ENCODE measurements at regions not wholly inside any gene's neighbourhood (a gene's known extent, or its start where the extent isn't known, plus 50 kb on each side); places are given as distances from the start of the nearest gene placed in this dataset.
A peak's percentile ranks its signal among the peaks of the same experiment; 100 is the strongest.

GRCh38 chr12:19066475-19067001 lies 63.0 kb upstream of the PLEKHA5 start:
- H3K27me3 ChIP-seq (replicated peaks; ENCODE audit: insufficient read depth) = no peaks in the 10 kb centered on the region

DNA sequence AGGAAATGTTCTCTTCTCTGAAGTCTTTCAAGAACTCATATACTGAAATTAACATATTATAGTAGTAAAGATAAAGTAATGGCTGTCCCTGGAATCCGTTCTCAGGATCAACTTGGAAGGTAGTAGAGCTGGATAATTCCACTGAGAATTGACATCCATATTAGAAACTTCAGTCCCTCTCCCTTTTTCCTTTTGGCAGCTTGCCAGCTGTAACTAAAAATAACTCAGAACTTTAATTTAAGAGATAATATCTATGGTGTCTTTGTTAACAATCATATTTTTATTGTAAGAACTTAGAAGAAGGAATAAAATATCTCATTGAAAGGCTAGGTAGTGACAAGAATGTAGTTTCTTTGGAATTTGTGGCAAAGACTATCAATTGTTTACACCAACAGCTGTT lies 61.4 kb upstream of the PLEKHA5 start:
- H3K4me2 ChIP-seq (ENCODE audit: unreplicated experiment) = no peak overlapping the region
- no peak overlapping the region for H3K9ac ChIP-seq
- DNase-seq = no peak
- H3K9me2 ChIP-seq (ENCODE audit: insufficient read depth) = no peaks in the 10 kb centered on the region; the same call in none of the 2 replicates
- H3K27me3 ChIP-seq (replicated peaks; ENCODE audit: insufficient read depth) = no peaks in the 10 kb centered on the region
- no peak overlapping the region for H3K27ac ChIP-seq
- H2AFZ ChIP-seq = no peak overlapping the region
- no peaks in the 10 kb centered on the region for H3K9me3 ChIP-seq (ENCODE audit: low read depth)
- no peak for TF ChIP-seq EZH2phosphoT487 (IDR thresholded peaks at IDR 0.05; ENCODE audit: insufficient read depth, low read depth)
- TF ChIP-seq EZH2 (IDR thresholded peaks at IDR 0.05; ENCODE audit: insufficient read depth, poor library complexity, severe bottlenecking) = no peak
- no peaks in the 10 kb centered on the region for H3F3A ChIP-seq (ENCODE audit: insufficient read depth)
- no peaks in the 10 kb centered on the region for H3K36me3 ChIP-seq (ENCODE audit: low read depth)
- no peak overlapping the region for H3K4me3 ChIP-seq
- WGBS, 2 experiments (ENCODE audit: low coverage in 1 of 2, low lambda C conversion rate in 2 of 2, missing lambda C conversion rate in 2 of 2) = 37 to 42% methylated on average over 1 of the region's 1 CpG
- in situ Hi-C loops (cut with MboI) = no loop called here
- no peaks in the 10 kb centered on the region for H3K79me2 ChIP-seq (ENCODE audit: insufficient read depth)
- H4K20me1 ChIP-seq (ENCODE audit: insufficient read depth) = no peaks in the 10 kb centered on the region
- H3K4me1 ChIP-seq (ENCODE audit: insufficient read depth) = no peaks in the 10 kb centered on the region

More at GRCh38 chr12:19066475-19067001, 63.0 kb upstream of the PLEKHA5 start:
- Histone ChIP-seq H3K9me3 (ENCODE audit: low read depth) (no peaks in the 10 kb centered on the region), H3K4me2 (ENCODE audit: unreplicated experiment) (no peak overlapping the region), H3K36me3 (ENCODE audit: low read depth) (no peaks in the 10 kb centered on the region), H2AFZ (no peak overlapping the region), H3K4me3 (no peak overlapping the region), H4K20me1 (ENCODE audit: insufficient read depth) (no peaks in the 10 kb centered on the region), H3F3A (ENCODE audit: insufficient read depth) (no peaks in the 10 kb centered on the region), H3K4me1 (ENCODE audit: insufficient read depth) (no peaks in the 10 kb centered on the region), H3K79me2 (ENCODE audit: insufficient read depth) (no peaks in the 10 kb centered on the region), H3K9me2 (ENCODE audit: insufficient read depth) (no peaks in the 10 kb centered on the region; the same call in none of the 2 replicates), H3K27ac (no peak overlapping the region), H3K9ac (no peak overlapping the region)
- in situ Hi-C loops (cut with MboI) = no loop called here
- WGBS, 2 experiments (ENCODE audit: low coverage in 1 of 2, low lambda C conversion rate in 2 of 2, missing lambda C conversion rate in 2 of 2) = 40 to 57% methylated on average over 3 of the region's 3 CpGs
- no peak for DNase-seq
- TF ChIP-seq EZH2 (IDR thresholded peaks at IDR 0.05; ENCODE audit: insufficient read depth, poor library complexity, severe bottlenecking) (no peak), EZH2phosphoT487 (IDR thresholded peaks at IDR 0.05; ENCODE audit: insufficient read depth, low read depth) (no peak)

DNA sequence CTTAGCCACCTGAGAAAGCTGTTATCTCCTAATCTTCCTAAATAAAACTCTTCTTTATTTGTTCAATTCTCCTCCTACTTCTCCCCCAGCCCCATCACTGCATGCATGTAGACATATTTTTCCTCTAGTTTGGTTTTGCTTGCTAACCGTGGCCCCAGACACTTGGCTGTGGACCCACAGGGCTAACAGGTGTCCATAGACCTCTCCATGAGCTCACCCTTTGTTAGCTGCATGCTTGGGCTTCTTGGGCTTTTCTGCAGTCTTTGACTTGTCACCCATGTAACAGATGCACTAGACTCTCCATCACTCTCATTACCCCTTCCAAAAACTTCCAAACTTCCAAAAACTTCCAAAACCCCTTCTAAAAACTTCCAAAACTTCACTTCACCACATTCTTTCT lies 59.2 kb upstream of the PLEKHA5 start:
- H3K4me3 ChIP-seq = no peak overlapping the region
- in situ Hi-C loops (cut with MboI) = no loop called here
- no peaks in the 10 kb centered on the region; the same call in none of the 2 replicates for H3K9me2 ChIP-seq (ENCODE audit: insufficient read depth)
- no peaks in the 10 kb centered on the region for H3F3A ChIP-seq (ENCODE audit: insufficient read depth)
- no peak for TF ChIP-seq EZH2 (IDR thresholded peaks at IDR 0.05; ENCODE audit: insufficient read depth, poor library complexity, severe bottlenecking)
- no peak for TF ChIP-seq EZH2phosphoT487 (IDR thresholded peaks at IDR 0.05; ENCODE audit: insufficient read depth, low read depth)
- 63 to 70% methylated on average over 1 of the region's 1 CpG for WGBS, 2 experiments (ENCODE audit: low coverage in 1 of 2, low lambda C conversion rate in 2 of 2, missing lambda C conversion rate in 2 of 2)
- H2AFZ ChIP-seq = no peak overlapping the region
- no peaks in the 10 kb centered on the region for H3K4me1 ChIP-seq (ENCODE audit: insufficient read depth)
- no peak for DNase-seq
- no peaks in the 10 kb centered on the region for H3K27me3 ChIP-seq (replicated peaks; ENCODE audit: insufficient read depth)
- H3K36me3 ChIP-seq (ENCODE audit: low read depth) = no peaks in the 10 kb centered on the region
- H3K9ac ChIP-seq = no peak overlapping the region
- H3K9me3 ChIP-seq (ENCODE audit: low read depth) = no peaks in the 10 kb centered on the region
- no peak overlapping the region for H3K27ac ChIP-seq
- H3K79me2 ChIP-seq (ENCODE audit: insufficient read depth) = no peaks in the 10 kb centered on the region
- no peak overlapping the region for H3K4me2 ChIP-seq (ENCODE audit: unreplicated experiment)
- H4K20me1 ChIP-seq (ENCODE audit: insufficient read depth) = no peaks in the 10 kb centered on the region

GRCh38 chr12:19074700-19075099 lies 54.8 kb upstream of the PLEKHA5 start:
- H3K4me3 ChIP-seq = no peak overlapping the region
- no peaks in the 10 kb centered on the region for H3K79me2 ChIP-seq (ENCODE audit: insufficient read depth)
- TF ChIP-seq EZH2 (IDR thresholded peaks at IDR 0.05; ENCODE audit: insufficient read depth, poor library complexity, severe bottlenecking) = no peak
- no peak for TF ChIP-seq EZH2phosphoT487 (IDR thresholded peaks at IDR 0.05; ENCODE audit: insufficient read depth, low read depth)
- H3K27me3 ChIP-seq (replicated peaks; ENCODE audit: insufficient read depth) = no peaks in the 10 kb centered on the region
- in situ Hi-C loops (cut with MboI) = no loop called here
- peak; percentile 12 for DNase-seq
- no peak overlapping the region for H3K4me2 ChIP-seq (ENCODE audit: unreplicated experiment)
- H3K9me3 ChIP-seq (ENCODE audit: low read depth) = no peaks in the 10 kb centered on the region
- H3K4me1 ChIP-seq (ENCODE audit: insufficient read depth) = no peaks in the 10 kb centered on the region
- H3K9ac ChIP-seq = no peak overlapping the region
- H3K36me3 ChIP-seq (ENCODE audit: low read depth) = no peaks in the 10 kb centered on the region
- H3F3A ChIP-seq (ENCODE audit: insufficient read depth) = no peaks in the 10 kb centered on the region
- 27 to 29% methylated on average over 4 of the region's 4 CpGs for WGBS, 2 experiments (ENCODE audit: low coverage in 1 of 2, low lambda C conversion rate in 2 of 2, missing lambda C conversion rate in 2 of 2)
- H3K27ac ChIP-seq = no peak overlapping the region
- H2AFZ ChIP-seq = no peak overlapping the region
- no peaks in the 10 kb centered on the region for H4K20me1 ChIP-seq (ENCODE audit: insufficient read depth)
- no peaks in the 10 kb centered on the region for H3K9me2 ChIP-seq (ENCODE audit: insufficient read depth)
